NCI-H748 (cell line): ENCODE measurements at regions not wholly inside any gene's neighbourhood (a gene's known extent, or its start where the extent isn't known, plus 50 kb on each side); places are given as distances from the start of the nearest gene placed in this dataset.

ENCODE experiments used
- DNase-seq: peaks from one replicate; lab custom pipeline; 2025; ENCODE audit not compliant: unreplicated experiment; lab: John Stamatoyannopoulos, UW

DNA sequence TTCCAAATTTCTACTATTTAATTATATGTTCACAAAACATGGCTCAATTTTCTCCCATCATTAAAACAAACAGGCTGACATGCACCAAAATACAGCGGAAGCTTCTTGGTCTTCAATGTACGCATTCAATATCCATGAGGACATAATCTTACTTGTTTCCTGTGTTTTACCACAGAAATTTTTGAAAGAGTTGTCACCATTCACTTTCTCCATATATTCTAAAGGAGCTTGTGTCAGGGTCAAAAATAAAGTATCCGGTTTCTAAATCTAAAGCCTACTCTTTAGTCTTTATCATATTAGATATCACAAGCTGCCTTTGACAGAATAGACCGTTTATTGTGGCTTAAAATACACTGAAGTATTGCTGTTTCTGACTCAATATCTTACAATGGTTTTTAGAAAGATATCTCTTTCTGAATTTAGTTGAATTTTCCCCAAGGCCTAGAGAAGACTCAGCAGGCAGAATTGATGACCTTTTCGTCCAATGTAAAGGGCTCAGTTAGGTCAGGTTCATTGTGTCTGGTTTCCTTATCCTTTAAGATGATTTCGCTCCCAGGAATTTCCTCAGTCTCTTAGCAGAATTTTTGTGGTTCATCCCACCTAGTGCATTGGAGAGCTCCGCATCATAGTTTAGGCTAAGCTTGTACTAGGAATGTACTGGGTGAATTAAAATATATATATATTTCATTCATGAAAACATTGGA is 717.2 kb downstream of the NCAM2 start:
- DNase-seq: no peak

DNA sequence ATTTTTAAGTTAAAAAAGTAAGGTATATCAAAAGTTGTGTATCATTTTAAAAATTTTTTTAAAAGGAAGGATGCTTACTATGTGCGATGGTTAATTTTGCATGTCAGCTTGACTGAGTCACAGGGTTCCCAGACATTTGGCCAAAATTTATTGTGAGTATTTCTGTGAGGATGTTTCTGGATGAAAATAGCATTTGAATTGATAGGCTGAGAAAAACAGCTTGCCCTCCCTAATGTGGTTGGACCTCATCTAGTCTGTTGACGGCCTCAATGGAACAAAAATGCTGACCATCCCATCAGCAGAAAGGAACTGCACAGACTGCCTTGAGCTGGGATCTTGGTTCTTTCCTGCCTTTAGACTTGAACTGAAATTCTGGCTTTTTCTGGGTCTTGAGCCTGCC is 724.5 kb downstream of the NCAM2 start:
- no peak for DNase-seq

DNA sequence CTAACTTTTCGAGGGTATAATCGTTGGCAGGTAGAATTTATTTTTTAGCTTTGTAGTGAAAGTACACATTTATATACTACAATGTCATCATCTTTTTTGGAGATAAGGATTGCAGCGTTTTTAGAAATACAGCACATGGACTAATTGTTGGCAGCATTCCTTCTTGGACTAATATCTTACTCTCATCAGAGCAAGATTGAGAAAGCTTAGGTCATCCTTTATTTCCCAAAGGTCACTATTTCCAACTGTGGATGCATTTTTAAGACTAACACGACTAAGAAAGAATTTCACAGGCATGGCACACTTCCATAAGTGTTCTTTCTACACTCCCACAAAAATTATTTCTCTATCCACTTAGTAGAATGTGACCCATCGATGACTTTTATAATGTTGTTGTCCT is 732.3 kb downstream of the NCAM2 start:
- DNase-seq: no peak

DNA sequence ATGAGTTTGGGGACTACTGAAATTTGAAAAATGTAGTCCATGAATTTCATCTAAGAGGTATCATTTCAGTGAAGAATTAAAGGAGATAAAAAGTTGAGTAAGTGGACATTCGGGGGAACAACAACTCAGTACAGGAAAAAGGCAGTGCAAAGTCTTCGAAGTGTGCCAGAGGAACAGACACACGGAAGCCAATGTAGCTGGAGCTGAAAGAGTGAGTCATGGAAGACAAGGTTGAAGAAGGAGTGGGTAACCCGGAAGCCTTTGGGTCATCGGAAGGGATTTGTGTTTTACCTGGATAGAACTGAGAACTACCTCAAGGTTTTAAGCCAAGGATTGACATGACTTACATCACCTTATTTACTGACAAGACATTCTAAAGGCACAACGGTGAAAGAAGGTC is 733.4 kb downstream of the NCAM2 start:
- no peak for DNase-seq

DNA sequence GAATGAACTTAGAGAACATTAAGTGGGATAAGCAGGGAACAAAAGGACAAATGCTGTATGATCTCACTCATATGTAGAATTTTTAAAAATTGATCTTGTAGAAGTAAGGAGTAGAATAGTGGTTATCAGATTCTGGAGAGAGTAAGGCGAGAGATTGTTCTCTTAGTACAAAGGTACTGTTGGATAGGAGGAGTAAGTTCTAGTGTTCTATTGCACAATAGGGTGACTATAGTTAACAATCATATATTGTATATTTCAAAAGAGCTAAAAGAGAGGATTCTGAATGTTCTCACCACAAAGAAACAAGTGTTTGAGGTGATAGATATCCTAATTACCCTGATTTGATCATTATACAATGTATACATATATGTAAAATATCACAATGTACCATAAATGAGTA is 735.9 kb downstream of the NCAM2 start:
- no peak for DNase-seq

DNA sequence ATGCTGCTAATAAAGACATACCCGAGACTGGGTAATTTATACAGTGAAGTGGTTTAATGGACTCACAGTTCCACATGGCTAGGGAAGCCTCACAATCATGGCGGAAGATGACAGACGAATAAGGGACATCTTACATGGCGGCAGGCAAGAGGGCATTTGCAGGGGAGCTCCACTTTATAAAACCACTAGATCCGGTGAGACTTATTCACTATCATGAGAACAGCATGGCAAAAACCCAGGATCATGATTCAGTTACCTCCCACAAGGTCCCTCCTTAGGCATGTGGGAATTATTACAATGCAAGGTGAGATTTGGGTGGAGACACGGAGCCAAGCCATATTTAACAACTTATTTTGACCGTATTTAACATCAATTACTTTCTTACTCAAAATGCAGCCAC is 739.0 kb downstream of the NCAM2 start:
- no peak for DNase-seq

DNA sequence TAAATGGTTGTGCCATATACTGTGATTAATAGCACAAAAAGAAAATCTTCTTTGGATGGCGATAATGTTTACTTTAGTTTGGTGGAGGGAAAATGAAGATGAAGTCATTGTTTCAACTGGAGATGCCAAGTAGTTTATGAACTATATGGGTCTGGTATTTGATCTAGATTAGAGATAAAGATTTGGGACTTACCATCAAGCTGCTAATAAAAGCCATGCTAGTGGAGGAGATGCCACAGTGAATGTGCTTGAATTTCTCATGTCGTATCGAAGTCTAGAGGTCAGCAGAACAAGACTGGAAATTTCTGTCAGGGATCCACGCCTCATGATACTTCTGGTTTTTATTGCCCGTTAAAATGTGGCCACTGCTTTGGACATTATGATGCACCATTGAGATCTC is 742.0 kb downstream of the NCAM2 start:
- DNase-seq: no peak

DNA sequence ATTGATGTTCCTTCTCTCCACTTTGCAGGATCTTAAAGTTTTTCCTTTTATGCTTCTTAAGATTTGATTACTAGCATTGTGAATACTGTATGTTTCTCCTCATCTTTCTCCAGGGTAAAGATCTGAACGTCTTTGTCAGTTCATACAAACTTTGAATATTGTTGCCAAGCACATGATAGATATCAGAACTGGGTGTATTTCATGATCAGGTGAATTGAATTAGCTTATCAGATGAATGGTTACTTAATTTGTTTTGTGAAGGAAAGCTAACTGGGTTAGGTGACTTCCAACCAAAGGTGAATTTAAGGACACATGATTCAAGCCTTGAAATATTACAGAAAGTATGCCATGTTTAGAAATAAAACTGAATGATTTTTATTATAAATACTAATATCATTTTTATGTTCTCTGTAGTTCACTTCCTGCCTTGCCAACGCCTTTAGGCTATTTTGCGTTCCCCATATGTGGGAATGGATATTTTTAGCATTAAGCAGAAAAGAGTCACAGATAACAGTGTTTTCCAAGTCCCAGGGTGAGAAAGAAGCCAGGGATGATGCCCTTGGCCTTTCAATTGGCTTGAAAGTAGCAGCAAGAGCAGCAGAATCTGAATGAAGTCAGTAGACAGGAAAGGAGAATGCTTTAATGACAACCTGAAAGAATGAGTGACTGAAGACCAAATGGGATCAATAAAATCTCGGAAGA is 752.1 kb downstream of the NCAM2 start:
- no peak for DNase-seq

DNA sequence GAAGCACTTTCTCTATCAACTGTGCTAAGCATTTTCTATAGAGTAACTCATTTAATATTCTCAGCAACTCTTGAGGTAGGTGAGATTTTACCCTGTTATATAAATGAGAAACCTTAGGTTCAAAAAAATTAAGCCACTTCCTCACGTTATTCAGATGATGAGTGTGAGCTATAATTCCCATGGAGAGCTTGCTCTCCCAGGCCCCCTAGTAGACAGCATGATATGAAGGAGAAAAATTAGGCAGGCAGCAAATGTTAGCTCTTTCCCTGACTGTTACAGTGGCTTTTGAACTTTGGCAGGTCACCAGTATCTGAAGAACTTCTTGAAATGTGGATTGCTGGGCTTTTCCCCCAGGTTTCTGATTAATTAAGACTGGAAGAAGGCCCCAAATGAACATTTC is 753.1 kb downstream of the NCAM2 start:
- no peak for DNase-seq

DNA sequence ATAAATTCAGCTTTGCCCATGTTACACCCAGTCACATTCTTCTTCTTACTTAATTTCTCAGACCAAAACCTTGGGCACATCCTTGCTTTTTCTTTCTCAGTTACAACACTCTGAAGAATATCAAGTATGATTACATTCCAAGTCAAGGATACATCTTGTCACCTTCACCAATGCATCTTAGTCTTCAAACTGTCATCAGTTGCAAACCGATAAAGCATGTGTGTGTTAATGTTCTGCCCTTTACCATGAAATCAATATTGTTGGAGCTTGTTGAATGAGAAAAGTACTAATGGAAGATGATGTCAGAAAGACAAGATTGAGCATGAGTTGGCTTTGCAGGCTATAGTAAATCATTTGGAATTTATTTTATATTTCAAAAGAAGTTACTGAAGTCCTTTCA is 764.6 kb downstream of the NCAM2 start:
- no peak for DNase-seq

DNA sequence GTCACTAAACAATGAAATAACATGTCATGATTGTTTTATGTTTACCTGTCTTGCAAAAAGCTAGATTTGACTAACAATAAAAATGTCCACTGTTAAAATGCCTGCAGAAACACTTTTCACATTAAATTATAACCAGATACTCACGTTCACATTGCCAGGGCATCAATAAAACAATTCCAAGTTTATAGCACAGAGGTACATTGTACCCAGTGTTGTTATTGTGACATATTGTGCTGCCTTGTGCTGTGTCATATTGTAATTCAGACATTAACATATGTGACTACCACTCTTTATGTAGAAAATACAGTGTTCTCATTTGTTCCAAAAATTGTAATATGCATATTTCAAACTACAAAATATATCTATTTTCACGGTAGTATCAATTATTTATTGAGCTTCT is 766.1 kb downstream of the NCAM2 start:
- DNase-seq: no peak

DNA sequence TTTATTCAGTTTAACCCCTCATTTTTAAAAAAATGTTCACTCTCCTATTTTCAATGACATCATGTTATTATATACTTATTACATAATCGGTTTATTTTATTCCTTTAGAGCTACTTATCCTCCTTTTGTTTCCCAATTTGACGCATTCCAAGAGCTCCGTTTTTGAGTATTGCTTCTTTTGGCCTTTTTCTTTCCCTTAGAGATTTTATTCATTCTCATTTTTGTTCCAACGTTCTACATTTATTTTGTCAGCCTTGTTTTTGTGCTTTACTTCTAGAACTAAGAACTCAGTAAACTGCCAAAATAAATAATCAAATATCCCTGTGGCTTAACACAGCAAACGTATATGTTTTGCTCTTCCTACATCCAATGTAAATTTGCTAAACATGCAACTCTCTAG is 769.1 kb downstream of the NCAM2 start:
- no peak for DNase-seq

DNA sequence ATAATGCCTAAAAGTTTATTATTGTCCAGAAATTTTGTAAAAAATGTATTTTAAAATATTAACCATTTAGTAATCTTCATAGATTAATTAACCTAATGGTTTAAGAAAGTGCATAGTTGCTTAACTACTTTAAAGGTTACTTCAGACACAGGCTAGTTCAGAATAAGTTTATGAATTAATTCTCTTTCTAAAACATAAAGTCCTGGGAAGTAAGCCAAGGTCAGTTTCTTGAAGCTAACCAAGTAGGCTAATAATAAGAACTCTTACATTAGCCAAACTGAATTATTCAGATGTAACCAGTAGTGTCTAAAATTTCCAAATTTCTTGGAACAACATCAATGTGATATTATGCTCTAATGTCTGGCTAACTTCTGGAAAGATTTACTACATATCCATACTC is 790.4 kb downstream of the NCAM2 start:
- no peak for DNase-seq

DNA sequence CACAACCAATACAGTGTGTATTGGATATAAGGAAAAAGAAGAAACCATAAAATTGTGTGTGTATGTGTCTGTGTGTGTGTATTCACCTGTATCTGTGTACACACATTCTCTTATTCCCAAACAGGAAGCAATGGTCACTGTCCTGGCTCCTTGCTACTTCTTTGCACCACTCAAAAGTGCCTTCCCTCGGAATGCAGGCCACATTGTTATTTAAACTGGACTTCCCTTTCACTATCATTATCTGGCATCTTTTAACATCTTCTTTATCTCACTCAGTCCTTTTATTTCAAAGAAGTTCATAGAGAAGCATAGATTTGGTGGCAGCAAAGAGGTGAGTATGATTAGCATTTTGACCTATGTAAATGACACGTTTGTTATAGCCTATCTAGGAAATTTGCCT is 803.7 kb downstream of the NCAM2 start:
- DNase-seq: no peak

DNA sequence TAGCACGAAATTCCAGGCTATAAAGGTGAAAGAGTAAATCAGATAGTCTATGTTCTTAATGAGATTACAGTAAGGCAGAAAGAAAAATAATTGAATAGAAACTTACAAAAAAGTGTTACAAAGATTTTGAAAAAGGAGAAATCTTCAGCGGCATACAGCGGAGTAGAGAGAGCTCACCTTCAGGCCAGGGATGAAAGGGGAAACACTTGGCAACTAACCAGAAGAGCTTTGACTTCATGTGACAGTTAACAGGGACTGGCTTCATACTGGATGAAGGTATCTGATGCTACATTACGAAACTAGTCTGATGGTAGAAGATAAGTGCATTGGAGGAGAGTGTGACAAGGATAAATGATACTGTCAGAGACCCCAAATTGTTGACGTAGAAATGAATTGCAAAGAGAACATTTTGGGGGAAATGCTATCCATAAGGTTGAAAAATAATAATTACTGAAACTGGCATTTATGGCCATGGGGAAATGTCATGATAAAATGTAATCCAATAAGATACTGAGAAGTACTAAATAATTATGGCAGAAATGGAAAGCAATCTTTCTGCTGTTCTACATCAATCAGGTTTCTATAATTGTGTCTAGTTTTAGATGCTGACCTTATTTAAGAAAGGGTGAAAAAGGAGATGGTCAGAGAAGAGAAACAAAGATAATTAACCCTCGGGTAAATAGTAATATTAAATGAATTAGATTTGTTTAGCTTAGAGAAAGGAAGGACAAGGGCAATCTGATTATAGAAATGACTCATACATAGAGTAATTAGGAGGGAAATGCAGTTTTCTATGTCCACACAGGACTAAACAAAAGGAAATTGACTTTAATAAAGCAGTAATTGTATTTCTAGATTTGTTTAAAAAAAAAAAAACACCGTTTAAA is 808.7 kb downstream of the NCAM2 start:
- DNase-seq: peak; percentile 48

DNA sequence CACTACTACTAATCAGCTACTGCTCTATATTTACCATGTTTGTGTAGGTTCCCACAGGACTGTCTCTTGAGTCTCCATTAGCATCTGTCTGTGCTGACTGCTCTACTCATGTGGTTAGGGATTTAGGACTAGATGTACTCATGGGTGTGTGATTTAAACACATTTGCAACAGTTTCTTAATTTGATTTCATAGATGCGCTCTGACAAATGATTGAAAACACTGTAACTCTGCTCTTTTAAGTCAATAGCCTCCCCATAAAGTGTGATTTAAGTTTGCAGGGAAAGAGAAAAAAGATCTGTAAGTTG is 809.3 kb downstream of the NCAM2 start:
- no peak for DNase-seq

DNA sequence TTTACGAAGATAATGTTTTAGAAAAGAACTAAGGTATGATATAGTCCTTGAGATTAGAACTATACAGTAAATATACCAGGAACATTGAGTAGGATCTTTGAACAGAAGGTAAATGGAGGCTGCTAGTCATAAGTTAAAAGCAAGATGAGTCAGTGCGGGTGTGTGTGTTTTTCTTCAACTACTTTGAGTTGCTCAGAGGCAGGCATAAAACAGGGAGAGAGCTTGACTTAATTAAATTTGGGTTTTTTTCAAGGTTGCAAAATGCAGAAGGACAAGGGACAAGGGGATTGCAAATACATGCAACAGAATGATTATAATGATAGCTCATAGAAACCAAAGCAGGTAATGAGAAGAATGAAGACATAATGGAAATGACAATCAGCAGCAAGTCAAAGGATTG is 815.1 kb downstream of the NCAM2 start:
- DNase-seq: no peak

DNA sequence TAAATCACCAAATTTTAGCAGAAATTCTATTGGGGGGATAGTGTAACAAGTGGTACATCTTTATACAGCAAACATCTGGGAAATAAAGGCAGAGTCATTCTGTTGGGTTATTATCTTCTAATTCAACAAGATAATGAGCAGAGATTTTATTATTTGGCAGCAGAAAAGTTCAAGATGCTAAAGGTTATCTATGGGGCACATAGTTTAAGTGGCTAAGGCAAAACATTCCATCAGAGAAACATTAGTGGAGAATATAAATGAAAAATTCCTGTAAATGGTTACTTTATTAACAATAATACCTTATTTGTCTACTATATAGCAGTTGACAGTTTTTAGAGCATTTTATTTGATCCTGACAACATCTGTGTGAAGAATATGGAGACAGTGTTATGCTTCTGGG is 815.7 kb downstream of the NCAM2 start:
- no peak for DNase-seq

DNA sequence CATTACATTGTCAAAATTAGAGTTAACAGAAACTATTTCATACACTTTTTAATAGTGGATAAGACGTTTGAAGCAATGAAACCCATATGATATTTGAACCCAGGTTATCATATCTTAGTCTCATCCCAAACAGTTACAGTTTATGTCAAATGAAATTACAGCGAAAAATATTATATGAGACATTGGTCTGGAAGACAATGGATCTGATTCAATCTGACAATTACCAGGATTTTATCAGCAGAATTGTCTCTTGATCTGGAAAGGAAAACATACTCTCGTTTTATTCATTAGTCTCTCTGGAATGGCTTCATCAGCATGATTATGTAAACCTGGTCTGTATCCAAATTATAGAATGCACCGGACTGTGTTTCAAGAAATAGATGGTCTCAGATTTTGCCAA is 818.6 kb downstream of the NCAM2 start:
- DNase-seq: no peak

DNA sequence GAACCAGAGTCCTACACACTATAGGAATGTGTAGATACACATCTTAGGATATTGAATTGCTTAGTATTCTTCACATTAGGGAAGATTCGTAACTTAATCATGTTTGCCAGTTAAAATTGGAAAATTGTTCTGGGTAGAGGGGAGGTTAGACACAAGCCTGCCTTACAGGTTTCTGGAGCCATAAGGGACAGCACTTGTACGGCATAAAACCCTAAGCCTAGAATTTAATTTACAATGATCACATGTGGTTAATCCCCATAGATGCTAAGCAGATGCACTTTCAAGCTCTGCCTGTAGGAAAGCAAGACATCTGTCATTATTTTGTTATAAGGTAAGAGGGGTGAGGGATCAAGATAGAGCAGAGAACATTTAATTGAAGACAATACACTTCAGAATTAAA is 820.7 kb downstream of the NCAM2 start:
- no peak for DNase-seq

DNA sequence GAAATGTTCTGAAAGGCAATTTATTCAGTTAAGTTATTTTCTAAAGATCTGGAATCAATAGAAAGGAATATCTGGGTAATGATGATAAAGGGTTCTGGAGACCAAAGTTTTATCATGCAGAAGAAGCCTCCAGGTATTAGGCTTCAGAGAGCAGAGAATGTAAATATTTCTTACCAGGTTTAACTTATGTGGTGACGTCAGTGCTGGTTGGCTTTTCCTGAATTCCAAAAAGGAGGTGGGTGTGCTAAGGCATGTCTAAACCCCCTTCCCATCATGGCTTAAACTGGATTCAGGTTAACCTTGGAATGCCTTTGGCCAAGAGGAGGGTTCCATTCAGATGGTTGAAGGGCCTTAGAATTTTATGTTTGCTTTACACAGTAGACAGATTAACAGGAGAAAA is 829.9 kb downstream of the NCAM2 start:
- DNase-seq: no peak

DNA sequence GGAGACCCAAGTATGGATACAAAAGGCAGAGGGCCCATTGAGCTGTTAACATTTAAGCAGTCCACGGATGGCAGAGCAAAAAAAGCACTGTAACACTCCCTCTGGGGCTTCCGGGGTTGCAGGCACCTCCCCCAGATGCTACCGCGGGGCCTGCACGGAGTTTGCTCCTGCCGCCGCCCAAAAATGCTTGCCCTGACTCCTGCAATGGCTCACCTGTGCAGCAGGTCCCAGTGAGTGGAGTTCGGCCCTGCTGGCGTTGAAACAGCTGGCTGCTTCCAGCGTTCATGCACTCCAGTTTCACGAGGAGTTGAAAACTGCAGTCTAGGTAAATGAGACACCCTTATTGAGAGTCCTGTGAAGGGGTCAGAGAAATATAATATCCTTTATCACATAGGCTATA is 832.8 kb downstream of the NCAM2 start:
- DNase-seq: no peak
